ENCODE measurements at regions not wholly inside any gene's neighbourhood (a gene's known extent, or its start where the extent isn't known, plus 50 kb on each side); places are given as distances from the start of the nearest gene placed in this dataset.

DNA sequence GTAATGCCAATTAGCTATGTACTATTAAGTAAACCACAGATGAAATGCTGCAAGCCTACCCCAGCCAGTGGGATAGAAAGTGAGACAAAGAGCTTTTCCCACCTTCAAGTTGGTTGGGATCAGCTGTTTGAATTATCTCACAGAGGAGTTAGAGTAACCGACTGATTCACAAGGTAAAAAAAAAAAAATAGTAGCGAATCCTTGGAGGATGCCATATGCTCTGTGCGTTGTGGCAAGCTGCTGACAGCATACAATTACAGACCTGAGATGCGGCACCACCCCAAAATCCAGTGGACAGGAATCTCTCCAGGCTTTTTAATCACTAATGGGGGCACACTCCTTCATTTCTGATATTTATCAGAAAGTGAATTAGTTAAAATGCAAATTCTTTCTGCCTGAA lies 157.0 kb upstream of the RMST start:
- no peak for TF ChIP-seq EZH2 (IDR thresholded peaks at IDR 0.05; ENCODE audit: borderline replicate concordance, low read length)
- TF ChIP-seq, protein P1, sequence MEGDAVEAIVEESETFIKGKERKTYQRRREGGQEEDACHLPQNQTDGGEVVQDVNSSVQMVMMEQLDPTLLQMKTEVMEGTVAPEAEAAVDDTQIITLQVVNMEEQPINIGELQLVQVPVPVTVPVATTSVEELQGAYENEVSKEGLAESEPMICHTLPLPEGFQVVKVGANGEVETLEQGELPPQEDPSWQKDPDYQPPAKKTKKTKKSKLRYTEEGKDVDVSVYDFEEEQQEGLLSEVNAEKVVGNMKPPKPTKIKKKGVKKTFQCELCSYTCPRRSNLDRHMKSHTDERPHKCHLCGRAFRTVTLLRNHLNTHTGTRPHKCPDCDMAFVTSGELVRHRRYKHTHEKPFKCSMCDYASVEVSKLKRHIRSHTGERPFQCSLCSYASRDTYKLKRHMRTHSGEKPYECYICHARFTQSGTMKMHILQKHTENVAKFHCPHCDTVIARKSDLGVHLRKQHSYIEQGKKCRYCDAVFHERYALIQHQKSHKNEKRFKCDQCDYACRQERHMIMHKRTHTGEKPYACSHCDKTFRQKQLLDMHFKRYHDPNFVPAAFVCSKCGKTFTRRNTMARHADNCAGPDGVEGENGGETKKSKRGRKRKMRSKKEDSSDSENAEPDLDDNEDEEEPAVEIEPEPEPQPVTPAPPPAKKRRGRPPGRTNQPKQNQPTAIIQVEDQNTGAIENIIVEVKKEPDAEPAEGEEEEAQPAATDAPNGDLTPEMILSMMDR (conservative IDR thresholded peaks at IDR 0.05 in 1 of 2, IDR thresholded peaks at IDR 0.05 in 1 of 2; ENCODE audit: extremely low read depth in 1 of 2, insufficient read depth in 1 of 2, low read depth in 1 of 2, low read length in 2 of 2): no peak
